Upper lobe of left lung (tissue), 6 donors: ENCODE measurements at regions not wholly inside any gene's neighbourhood (a gene's known extent, or its start where the extent isn't known, plus 50 kb on each side); places are given as distances from the start of the nearest gene placed in this dataset.

Source experiments
- ATAC-seq, 2 donors: fragments of 200-7000 bp; cut with Tn5 transposase; one replicate each; pipeline ENCODE4 v1.9.1; 2022; ENCODE audit warnings: mild to moderate bottlenecking in 2 of 2, moderate library complexity in 2 of 2; ENCODE audit not compliant: low FRiP score in 2 of 2
- DNase-seq, 2 donors: peaks; one replicate each; pipeline ENCODE4 v3.0.0-alpha.2; 2019 to 2020
- H3K27ac ChIP-seq, 4 donors: fragments of 200-600 bp; sonication (generic); one replicate each; pipeline ENCODE4 v1.5.1; 2016 to 2019
- H3K27me3 ChIP-seq, 4 donors: fragments of 200-600 bp; sonication (generic); one replicate each; pipeline ENCODE4 v1.5.1; 2017 to 2019
- H3K36me3 ChIP-seq, 4 donors: fragments of 200-600 bp; sonication (generic); one replicate each; pipeline ENCODE4 v1.5.1; 2016 to 2019
- H3K4me1 ChIP-seq, 4 donors: fragments of 200-600 bp; sonication (generic); one replicate each; pipeline ENCODE4 v1.5.1; 2018 to 2019
- H3K4me3 ChIP-seq, 4 donors: fragments of 200-600 bp; sonication (generic); one replicate each; pipeline ENCODE4 v1.5.1; 2017 to 2019; ENCODE audit warnings: mild to moderate bottlenecking in 2 of 4, moderate library complexity in 1 of 4
- H3K9me3 ChIP-seq, 4 donors: fragments of 200-600 bp; sonication (generic); one replicate each; pipeline ENCODE4 v1.5.1; 2018 to 2019
- EP300 ChIP-seq, 4 donors: sonication (generic); formaldehyde crosslinking; IDR thresholded peaks; one replicate each; pipeline ENCODE4 v1.5.1; 2017; ENCODE audit warnings: antibody characterized with exemption in 4 of 4, control low read depth in 2 of 4
- POLR2A ChIP-seq, 4 donors: fragments of 450-650 bp; IDR thresholded peaks; one replicate each; pipeline ENCODE4 v1.5.1; 2016 to 2017; ENCODE audit warnings: antibody characterized with exemption in 4 of 4, mild to moderate bottlenecking in 2 of 4
- POLR2AphosphoS5 ChIP-seq, 2 donors: sonication (generic); formaldehyde crosslinking; IDR thresholded peaks; one replicate each; pipeline ENCODE4 v1.5.1; 2017; ENCODE audit warnings: antibody characterized with exemption in 2 of 2
- WGBS, 2 donors: methylation state at CpG; one replicate each; pipeline ENCODE4 v1.1.5; 2017 to 2018; 5-methylcytosine and 5-hydroxymethylcytosine counted together
- TF ChIP-seq, protein P1 (sequence below), 6 experiments: fragments of 450-650 bp in 4 of 6; fragments of 200-600 bp in 2 of 6; sonication (generic) in 2 of 6; IDR thresholded peaks; one replicate each; pipeline ENCODE4 v1.5.1; 2016 to 2019; ENCODE audit warnings: antibody characterized with exemption in 6 of 6
- donor health status: DM: no; HTN: no; CAD: no; lungs with moderate emphysema.
- donor health status: DM: no; HTN: yes; CAD: no; lungs with severe emphysema.

DNA sequence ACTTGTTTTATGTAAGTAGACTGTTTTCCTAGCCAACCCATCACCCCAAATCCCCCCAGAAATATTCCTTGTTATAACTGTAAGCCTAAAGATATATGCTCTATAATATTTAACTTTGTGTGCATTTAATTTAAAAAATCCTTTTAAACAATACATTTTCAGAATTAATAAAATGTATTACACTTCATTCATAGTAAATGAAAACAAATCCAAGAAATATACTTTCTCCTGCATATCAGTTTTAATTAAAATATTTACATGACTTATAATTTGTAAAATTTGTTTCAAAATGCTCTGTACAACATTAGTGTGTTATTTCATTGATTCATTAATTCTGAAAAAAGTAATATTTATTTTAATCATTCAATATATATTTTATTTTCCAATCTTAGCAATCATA is 669.1 kb upstream of the PCDH20 start:
- ATAC-seq (no peak), DNase-seq (no peak)
- TF ChIP-seq POLR2A (IDR thresholded peaks at IDR 0.05) (no peak), EP300 (IDR thresholded peaks at IDR 0.05) (no peak), POLR2AphosphoS5 (IDR thresholded peaks at IDR 0.05) (no peak)
- TF ChIP-seq, protein P1, sequence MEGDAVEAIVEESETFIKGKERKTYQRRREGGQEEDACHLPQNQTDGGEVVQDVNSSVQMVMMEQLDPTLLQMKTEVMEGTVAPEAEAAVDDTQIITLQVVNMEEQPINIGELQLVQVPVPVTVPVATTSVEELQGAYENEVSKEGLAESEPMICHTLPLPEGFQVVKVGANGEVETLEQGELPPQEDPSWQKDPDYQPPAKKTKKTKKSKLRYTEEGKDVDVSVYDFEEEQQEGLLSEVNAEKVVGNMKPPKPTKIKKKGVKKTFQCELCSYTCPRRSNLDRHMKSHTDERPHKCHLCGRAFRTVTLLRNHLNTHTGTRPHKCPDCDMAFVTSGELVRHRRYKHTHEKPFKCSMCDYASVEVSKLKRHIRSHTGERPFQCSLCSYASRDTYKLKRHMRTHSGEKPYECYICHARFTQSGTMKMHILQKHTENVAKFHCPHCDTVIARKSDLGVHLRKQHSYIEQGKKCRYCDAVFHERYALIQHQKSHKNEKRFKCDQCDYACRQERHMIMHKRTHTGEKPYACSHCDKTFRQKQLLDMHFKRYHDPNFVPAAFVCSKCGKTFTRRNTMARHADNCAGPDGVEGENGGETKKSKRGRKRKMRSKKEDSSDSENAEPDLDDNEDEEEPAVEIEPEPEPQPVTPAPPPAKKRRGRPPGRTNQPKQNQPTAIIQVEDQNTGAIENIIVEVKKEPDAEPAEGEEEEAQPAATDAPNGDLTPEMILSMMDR (IDR thresholded peaks at IDR 0.05), result no peak
- no peak overlapping the region for H3K27ac ChIP-seq
- no peak overlapping the region for H3K4me3 ChIP-seq
- H3K36me3 ChIP-seq, result no peaks in the 10 kb centered on the region
- H3K4me1 ChIP-seq, result no peaks in the 10 kb centered on the region
- H3K27me3 ChIP-seq, result no peaks in the 10 kb centered on the region
- no peaks in the 10 kb centered on the region for H3K9me3 ChIP-seq

DNA sequence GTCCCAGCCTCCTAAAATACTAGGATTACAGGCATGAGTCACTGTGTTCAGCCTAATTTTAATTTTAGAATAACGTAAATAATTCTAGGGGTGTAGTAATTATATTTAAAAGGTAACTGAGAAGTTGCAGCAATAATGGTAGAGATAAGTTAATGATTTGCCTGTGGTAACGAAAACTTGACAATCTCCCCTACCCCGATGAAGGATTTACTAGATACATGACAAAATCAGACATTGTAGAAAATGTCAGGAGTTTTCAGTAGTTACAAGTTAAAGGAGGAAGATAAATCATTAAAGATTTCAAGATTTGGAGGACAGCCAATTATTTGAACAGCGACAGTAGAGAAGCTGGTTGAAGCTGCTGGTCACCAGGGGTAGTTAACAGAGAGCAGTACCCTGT is 652.2 kb upstream of the PCDH20 start:
- Histone ChIP-seq H3K36me3 (no peaks in the 10 kb centered on the region), H3K4me1 (no peaks in the 10 kb centered on the region), H3K9me3 (no peaks in the 10 kb centered on the region), H3K4me3 (no peak overlapping the region), H3K27me3 (no peaks in the 10 kb centered on the region), H3K27ac (no peak overlapping the region)
- 76 to 80% methylated on average over 4 of the region's 4 CpGs for WGBS, 2 donors
- TF ChIP-seq, protein P1 (IDR thresholded peaks at IDR 0.05), result no peak
- DNase-seq (no peak), ATAC-seq (no peak)

DNA sequence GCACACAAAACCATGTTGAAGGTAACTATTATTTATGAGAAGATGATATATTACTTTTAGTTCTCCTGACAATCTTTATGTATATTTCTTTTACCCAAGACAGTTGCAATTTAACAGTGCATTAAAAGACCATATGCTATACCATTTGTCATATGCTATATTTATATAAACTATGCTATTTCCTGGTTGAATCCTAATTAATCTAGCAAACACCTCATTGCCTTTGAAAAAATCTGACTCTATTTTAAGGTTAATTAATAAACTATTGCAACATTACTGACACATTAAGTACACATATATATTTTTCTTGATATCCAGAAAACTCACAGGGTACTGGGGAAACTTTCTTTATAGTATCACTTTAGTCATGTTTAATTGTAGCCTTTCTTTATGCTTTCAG is 649.4 kb upstream of the PCDH20 start:
- no peak overlapping the region for H3K4me3 ChIP-seq
- no peaks in the 10 kb centered on the region for H3K27me3 ChIP-seq
- H3K4me1 ChIP-seq, result no peaks in the 10 kb centered on the region
- no peak for DNase-seq
- no peak overlapping the region for H3K27ac ChIP-seq
- H3K36me3 ChIP-seq, result no peaks in the 10 kb centered on the region
- ATAC-seq, result no peak
- H3K9me3 ChIP-seq, result no peaks in the 10 kb centered on the region
- no peak for TF ChIP-seq EP300 (IDR thresholded peaks at IDR 0.05)
- TF ChIP-seq, protein P1 (IDR thresholded peaks at IDR 0.05), result no peak
- no peak for TF ChIP-seq POLR2A (IDR thresholded peaks at IDR 0.05)
- no peak for TF ChIP-seq POLR2AphosphoS5 (IDR thresholded peaks at IDR 0.05)

DNA sequence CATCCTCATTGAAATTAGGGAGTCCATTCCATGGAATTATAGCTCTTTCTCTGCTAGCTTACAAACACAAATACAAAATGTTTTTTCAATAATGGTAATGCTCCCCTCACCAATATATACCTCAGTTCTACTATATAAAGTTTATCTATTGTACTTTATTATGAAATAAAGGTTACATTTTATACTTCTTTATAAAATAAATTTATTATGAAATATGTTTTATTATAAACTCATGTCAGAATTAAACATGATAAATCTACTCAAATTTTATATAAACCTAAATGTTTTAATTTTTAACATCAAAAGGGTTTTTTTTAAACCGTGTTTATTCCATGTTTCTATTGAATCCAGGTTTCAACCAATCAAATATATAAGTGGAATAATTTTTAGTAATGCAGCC is 646.1 kb upstream of the PCDH20 start:
- 65 to 71% methylated on average over 1 of the region's 1 CpG for WGBS, 2 donors
- H3K9me3 ChIP-seq, result no peaks in the 10 kb centered on the region

DNA sequence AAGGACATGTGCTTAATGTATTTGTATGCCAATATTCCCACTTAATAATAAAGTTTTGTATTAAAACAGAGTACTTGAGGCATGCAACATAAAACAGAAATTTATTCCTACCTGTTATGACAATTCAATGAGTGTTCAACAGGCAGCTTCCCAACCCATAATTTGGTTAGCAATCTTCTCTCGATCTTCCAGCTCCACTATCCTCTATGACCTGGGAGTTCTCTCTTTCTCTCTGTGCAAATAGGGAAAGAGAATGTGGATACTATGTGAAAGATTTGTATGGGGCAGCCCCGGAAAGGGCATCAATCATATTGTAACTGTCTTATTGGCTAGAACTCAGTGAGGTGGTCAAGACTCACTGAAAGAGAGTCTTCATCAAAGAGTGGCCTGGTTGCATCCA is 644.9 kb upstream of the PCDH20 start:
- TF ChIP-seq EP300 (IDR thresholded peaks at IDR 0.05), result no peak
- TF ChIP-seq, protein P1 (IDR thresholded peaks at IDR 0.05), result no peak
- TF ChIP-seq POLR2A (IDR thresholded peaks at IDR 0.05), result no peak
- TF ChIP-seq POLR2AphosphoS5 (IDR thresholded peaks at IDR 0.05), result no peak
- Histone ChIP-seq H3K4me1 (no peaks in the 10 kb centered on the region), H3K36me3 (no peaks in the 10 kb centered on the region), H3K27ac (no peak overlapping the region), H3K9me3 (no peaks in the 10 kb centered on the region), H3K4me3 (no peak overlapping the region), H3K27me3 (no peaks in the 10 kb centered on the region)
- DNase-seq (no peak), ATAC-seq (no peak)
- 88 to 93% methylated on average over 2 of the region's 2 CpGs for WGBS, 2 donors

More for the DNA sequence above, 646.1 kb upstream of the PCDH20 start:
- ATAC-seq, result no peak
- Histone ChIP-seq H3K27ac (no peak overlapping the region), H3K4me1 (no peaks in the 10 kb centered on the region), H3K27me3 (no peaks in the 10 kb centered on the region), H3K4me3 (no peak overlapping the region), H3K36me3 (no peaks in the 10 kb centered on the region)
- TF ChIP-seq POLR2A (IDR thresholded peaks at IDR 0.05) (no peak), POLR2AphosphoS5 (IDR thresholded peaks at IDR 0.05) (no peak), EP300 (IDR thresholded peaks at IDR 0.05) (no peak)
- TF ChIP-seq, protein P1 (IDR thresholded peaks at IDR 0.05), result no peak
- no peak for DNase-seq
